Stimulated activated effector memory CD8-positive, alpha-beta T cell treated with anti-CD3 and anti-CD28 coated beads, Interleukin-12 subunit alpha, Interleukin-12 subunit beta, amount 100 ng/mL, for 72 hours (primary cell): ENCODE measurements at regions not wholly inside any gene's neighbourhood (a gene's known extent, or its start where the extent isn't known, plus 50 kb on each side); places are given as distances from the start of the nearest gene placed in this dataset.

ENCODE experiments used
- ATAC-seq: fragments of 150-1000 bp; cut with Tn5 transposase; 2 replicates; pipeline ENCODE4 v1.10.0; 2021
- DNase-seq, 2 donors: peaks; one replicate each; pipeline ENCODE4 v3.0.0; 2021 to 2022; ENCODE audit warnings: low spot score in 2 of 2
- H3K27ac Mint-ChIP-seq: one replicate; pipeline ENCODE4 v1.8.0; 2022; ENCODE audit warnings: mild to moderate bottlenecking, mixed read lengths
- H3K36me3 Mint-ChIP-seq: one replicate; pipeline ENCODE4 v1.8.0; 2022; ENCODE audit warnings: mild to moderate bottlenecking, mixed read lengths
- H3K4me1 Mint-ChIP-seq: one replicate; pipeline ENCODE4 v1.8.0; 2022; ENCODE audit warnings: mixed read lengths
- H3K4me3 Mint-ChIP-seq: one replicate; pipeline ENCODE4 v1.8.0; 2022; ENCODE audit warnings: mild to moderate bottlenecking, mixed read lengths
- H3K9me3 Mint-ChIP-seq: one replicate; pipeline ENCODE4 v1.8.0; 2022; ENCODE audit warnings: mixed read lengths

GRCh38 chrY:12546746-12547420 is 154.1 kb upstream of the USP9Y start:
- H3K36me3 Mint-ChIP-seq, result no peaks in the 10 kb centered on the region
- H3K4me3 Mint-ChIP-seq, result no peak overlapping the region
- no peak overlapping the region for H3K27ac Mint-ChIP-seq
- H3K9me3 Mint-ChIP-seq, result no peaks in the 10 kb centered on the region
- no peak for DNase-seq
- H3K4me1 Mint-ChIP-seq, result peaks cover 7% of the 10 kb centered on the region
- ATAC-seq, result peak; percentile 58

DNA sequence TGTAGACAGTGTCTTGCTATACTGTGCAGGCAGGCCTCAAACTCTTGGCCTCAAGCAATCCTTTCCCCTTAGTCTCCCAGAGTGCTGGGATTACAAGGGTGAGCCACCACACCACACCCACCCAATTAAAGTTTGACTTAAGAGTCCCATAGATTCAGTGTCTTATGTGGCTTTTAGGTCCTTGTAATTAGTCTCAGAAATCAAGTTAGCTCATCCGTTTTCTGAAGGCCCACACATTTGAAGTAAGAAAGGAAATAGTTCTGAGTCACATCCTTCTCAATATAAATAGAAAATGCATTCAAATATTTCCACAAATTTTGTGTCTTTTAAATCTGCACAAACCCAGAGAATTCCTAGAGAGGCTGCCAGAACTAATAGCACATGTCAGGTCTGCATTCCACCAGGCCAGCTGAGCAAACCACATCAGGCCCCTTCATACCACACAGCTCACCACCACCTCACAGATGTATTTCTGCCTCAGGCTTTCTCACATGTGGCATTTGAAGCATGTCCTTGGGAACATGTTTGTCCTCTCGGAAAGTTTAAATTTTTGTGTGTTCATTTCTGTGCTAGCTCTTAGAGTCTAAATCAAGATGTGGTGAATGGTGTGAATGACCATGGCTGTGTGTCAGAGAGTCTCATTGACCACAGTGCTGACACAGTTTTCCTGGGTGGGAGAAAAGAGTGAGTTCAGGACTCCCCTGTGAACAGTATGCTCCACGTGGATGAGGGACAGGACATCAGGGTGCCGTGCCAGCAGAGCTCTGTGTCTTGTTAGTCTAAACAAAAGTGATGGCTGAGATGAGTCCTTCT is 148.4 kb upstream of the USP9Y start:
- Mint-ChIP-seq H3K27ac (peak overlapping the region; percentile 65), H3K36me3 (no peaks in the 10 kb centered on the region), H3K4me3 (peak overlapping the region; percentile 32), H3K4me1 (peaks cover 20% of the 10 kb centered on the region), H3K9me3 (no peaks in the 10 kb centered on the region)
- peak; percentile 86 for ATAC-seq
- no peak for DNase-seq

DNA sequence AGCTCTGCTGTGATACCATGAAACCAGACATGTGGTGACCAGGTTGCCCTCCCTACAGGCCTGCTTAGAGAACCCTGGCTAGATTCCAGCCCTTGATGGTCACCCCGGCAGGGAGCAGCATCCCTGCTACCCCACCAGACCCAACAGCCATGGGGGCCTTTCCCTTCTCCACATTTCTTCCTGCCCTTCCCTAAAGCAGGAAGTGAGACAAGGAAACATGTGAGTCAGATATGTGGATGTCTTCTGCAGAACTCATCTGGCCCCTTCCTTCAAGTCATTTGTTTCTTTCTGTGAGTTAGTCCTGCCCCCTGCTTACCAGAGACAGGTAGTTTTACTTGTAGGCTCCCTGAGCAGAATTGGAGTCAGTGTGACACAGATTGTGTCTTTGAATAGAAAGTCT is 147.1 kb upstream of the USP9Y start:
- Mint-ChIP-seq H3K9me3 (no peaks in the 10 kb centered on the region), H3K27ac (no peak overlapping the region), H3K4me1 (peaks cover 25% of the 10 kb centered on the region), H3K36me3 (no peaks in the 10 kb centered on the region), H3K4me3 (no peak overlapping the region)
- no peak for DNase-seq
- no peak for ATAC-seq

DNA sequence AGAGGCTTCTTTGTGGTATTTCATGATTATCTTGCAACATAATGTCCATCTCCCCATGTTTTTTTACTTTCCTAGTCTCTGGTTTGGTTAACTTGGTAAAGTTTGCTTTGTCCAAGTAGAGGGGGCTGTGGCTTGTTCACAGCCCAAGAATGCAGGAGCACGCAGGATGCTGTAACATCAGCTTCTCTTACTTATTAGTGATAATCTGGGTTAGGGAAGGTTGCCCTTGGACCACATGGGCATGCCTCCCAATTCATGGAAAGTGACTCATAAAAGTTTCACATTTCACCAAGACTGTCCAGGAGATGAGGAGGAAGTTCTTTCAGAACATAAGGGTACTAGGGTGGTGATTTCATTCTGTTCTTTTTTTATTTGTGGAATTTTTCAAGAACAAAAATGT is 146.0 kb upstream of the USP9Y start:
- ATAC-seq (no peak), DNase-seq (no peak)
- Mint-ChIP-seq H3K27ac (no peak overlapping the region), H3K4me1 (peaks cover 29% of the 10 kb centered on the region), H3K9me3 (peaks cover 6% of the 10 kb centered on the region), H3K36me3 (no peaks in the 10 kb centered on the region), H3K4me3 (no peak overlapping the region)

DNA sequence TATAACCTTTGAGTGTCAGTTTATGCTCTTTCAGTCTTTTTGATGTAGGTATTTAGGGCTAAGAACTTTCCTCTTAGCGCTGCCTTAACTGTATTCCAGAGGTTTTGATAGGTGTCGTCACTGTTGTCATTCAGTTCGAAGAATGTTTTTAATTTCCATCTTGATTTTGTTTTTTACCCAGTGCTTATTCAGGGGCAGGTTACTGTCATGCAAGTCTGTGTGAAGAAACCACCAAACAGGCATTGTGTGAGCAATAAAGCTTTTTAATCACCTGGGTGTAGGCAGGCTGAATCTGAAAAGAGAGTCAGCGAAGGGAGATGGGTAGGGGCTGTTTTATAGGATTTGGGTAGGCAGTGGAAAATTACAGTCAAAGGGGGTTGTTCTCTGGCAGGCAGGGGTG is 142.0 kb upstream of the USP9Y start:
- DNase-seq, result no peak
- Mint-ChIP-seq H3K4me1 (peaks cover 8% of the 10 kb centered on the region), H3K36me3 (no peaks in the 10 kb centered on the region), H3K27ac (peak overlapping the region; percentile 51), H3K4me3 (no peak overlapping the region), H3K9me3 (peaks cover 25% of the 10 kb centered on the region)
- no peak for ATAC-seq

- ATAC-seq, result peak; percentile 71
- Mint-ChIP-seq H3K9me3 (no peaks in the 10 kb centered on the region), H3K4me3 (no peak overlapping the region), H3K4me1 (peaks cover 7% of the 10 kb centered on the region), H3K36me3 (no peaks in the 10 kb centered on the region), H3K27ac (no peak overlapping the region)
- DNase-seq, result no peak
Observed at GRCh38 chrY:12576278-12576677, 124.8 kb upstream of the USP9Y start.

- Mint-ChIP-seq H3K36me3 (peaks cover 6% of the 10 kb centered on the region), H3K4me1 (peaks cover 47% of the 10 kb centered on the region), H3K9me3 (peaks cover 27% of the 10 kb centered on the region), H3K4me3 (peak overlapping the region; percentile 34), H3K27ac (peak overlapping the region; percentile 18)
- DNase-seq (peak in 1 of 2 donors; percentile 55), ATAC-seq (peak; percentile 70)
Observed at GRCh38 chrY:12593532-12594216, 107.4 kb upstream of the USP9Y start.

- peaks cover 56% of the 10 kb centered on the region for H3K4me1 Mint-ChIP-seq
- H3K36me3 Mint-ChIP-seq, result peaks cover 6% of the 10 kb centered on the region
- peaks cover 39% of the 10 kb centered on the region for H3K9me3 Mint-ChIP-seq
- DNase-seq (no peak), ATAC-seq (no peak)
- H3K27ac Mint-ChIP-seq, result peak overlapping the region; percentile 38
- H3K4me3 Mint-ChIP-seq, result no peak overlapping the region
Observed at GRCh38 chrY:12598783-12599182, 102.2 kb upstream of the USP9Y start.

DNA sequence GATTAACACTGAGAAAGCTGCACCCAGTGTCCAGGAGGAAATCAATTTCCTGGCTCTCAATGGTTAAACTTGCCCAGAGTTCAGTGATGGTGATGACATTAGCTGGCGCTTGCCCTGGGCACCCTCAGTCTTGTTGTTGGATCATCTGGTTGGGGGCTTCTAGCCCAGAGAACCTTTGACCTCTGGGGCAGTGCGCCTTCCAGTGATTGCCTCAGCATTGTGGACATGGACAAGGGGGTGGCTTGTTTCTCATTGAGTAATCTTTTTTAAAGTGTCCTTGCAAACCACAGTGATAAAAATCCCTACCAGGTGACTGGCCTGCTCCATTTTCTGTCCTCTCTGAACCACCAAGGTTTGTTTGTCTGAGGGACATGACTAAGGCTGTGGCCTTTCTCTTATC is 95.6 kb upstream of the USP9Y start:
- H3K4me3 Mint-ChIP-seq, result no peak overlapping the region
- H3K9me3 Mint-ChIP-seq, result peaks cover 11% of the 10 kb centered on the region
- ATAC-seq (no peak), DNase-seq (no peak)
- no peaks in the 10 kb centered on the region for H3K36me3 Mint-ChIP-seq
- peaks cover 17% of the 10 kb centered on the region for H3K4me1 Mint-ChIP-seq
- no peak overlapping the region for H3K27ac Mint-ChIP-seq

- H3K4me3 Mint-ChIP-seq, result no peak overlapping the region
- no peaks in the 10 kb centered on the region for H3K36me3 Mint-ChIP-seq
- ATAC-seq (no peak), DNase-seq (no peak)
- no peak overlapping the region for H3K27ac Mint-ChIP-seq
- no peaks in the 10 kb centered on the region for H3K4me1 Mint-ChIP-seq
- H3K9me3 Mint-ChIP-seq, result peaks cover 14% of the 10 kb centered on the region
Observed at GRCh38 chrY:12610861-12611260, 90.2 kb upstream of the USP9Y start.

DNA sequence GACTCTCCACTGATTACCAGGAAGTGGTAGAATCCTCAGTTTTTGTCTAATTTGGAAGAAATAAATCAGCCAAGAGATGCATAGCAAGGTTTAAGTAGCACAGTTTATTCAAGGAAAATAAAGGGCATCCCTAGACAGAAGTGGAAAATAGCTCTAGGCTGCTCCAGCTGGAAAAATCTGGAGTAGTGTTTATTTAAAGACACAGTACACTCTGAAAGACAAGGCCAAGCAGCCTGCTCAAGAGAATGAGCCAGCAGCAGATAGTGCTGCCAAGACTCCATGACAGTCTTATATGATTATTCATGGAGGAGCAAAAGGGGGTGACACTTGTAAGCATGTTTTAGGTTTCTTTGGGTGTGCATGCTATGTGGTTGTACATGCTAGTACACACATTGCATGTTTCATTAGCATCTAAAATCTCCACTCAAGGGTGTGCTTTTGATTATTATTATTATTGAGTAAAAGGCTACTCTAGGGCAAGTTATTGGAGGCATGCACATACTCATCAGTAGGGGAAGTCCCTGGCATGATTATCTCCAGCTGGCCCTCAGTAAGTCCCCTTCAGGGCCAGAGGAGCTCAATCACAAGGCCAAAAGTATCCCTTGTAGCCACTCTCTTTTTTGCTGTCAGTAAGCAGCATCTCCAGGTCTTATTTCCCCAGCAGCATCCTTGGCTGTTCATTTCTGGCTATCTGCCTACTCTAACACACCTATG is 85.1 kb upstream of the USP9Y start:
- peaks cover 5% of the 10 kb centered on the region for H3K4me1 Mint-ChIP-seq
- H3K27ac Mint-ChIP-seq, result no peak overlapping the region
- DNase-seq (no peak), ATAC-seq (no peak)
- no peaks in the 10 kb centered on the region for H3K36me3 Mint-ChIP-seq
- H3K9me3 Mint-ChIP-seq, result peaks cover 14% of the 10 kb centered on the region
- no peak overlapping the region for H3K4me3 Mint-ChIP-seq

- peaks cover 12% of the 10 kb centered on the region for H3K4me1 Mint-ChIP-seq
Observed at GRCh38 chrY:12621454-12622081, 79.5 kb upstream of the USP9Y start.

GRCh38 chrY:12623204-12623603 is 77.8 kb upstream of the USP9Y start:
- DNase-seq (no peak), ATAC-seq (no peak)
- H3K4me1 Mint-ChIP-seq, result peaks cover 23% of the 10 kb centered on the region
- H3K27ac Mint-ChIP-seq, result no peak overlapping the region
- no peak overlapping the region for H3K4me3 Mint-ChIP-seq
- H3K36me3 Mint-ChIP-seq, result no peaks in the 10 kb centered on the region
- H3K9me3 Mint-ChIP-seq, result no peaks in the 10 kb centered on the region

More at GRCh38 chrY:12621454-12622081, 79.5 kb upstream of the USP9Y start:
- DNase-seq, result no peak
- ATAC-seq, result no peak
- H3K27ac Mint-ChIP-seq, result no peak overlapping the region
- H3K36me3 Mint-ChIP-seq, result no peaks in the 10 kb centered on the region
- no peak overlapping the region for H3K4me3 Mint-ChIP-seq
- no peaks in the 10 kb centered on the region for H3K9me3 Mint-ChIP-seq

DNA sequence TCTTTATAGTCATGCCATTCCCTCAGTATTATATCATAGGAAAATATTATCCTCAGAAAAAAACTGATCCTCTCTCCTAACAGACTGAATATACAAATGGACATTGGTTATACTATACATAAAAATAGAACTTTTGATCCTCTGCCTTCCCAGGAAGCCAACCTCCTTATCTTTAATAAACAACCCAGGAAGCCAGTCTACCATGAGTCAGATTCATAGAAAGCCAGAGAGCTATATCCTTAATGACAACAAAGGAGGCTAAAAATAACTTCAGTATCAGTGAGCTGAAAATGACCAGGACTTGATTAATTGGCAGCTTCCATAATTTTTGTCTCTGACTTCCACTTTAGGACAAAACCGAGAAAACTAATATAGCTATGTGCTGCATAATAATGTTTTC is 58.0 kb upstream of the USP9Y start:
- no peaks in the 10 kb centered on the region for H3K4me1 Mint-ChIP-seq
- H3K4me3 Mint-ChIP-seq, result no peak overlapping the region
- no peak overlapping the region for H3K27ac Mint-ChIP-seq
- H3K9me3 Mint-ChIP-seq, result no peaks in the 10 kb centered on the region
- ATAC-seq, result no peak
- no peaks in the 10 kb centered on the region for H3K36me3 Mint-ChIP-seq
- no peak for DNase-seq
